OCI-LY3 (cell line): ENCODE measurements at regions not wholly inside any gene's neighbourhood (a gene's known extent, or its start where the extent isn't known, plus 50 kb on each side); places are given as distances from the start of the nearest gene placed in this dataset.
"Not testable (repeated sequence)": the region's sequence is repeated elsewhere in the genome, so short reads cannot be mapped to it uniquely, and the experiment has no call there.

Experiments used
- H2AFZ ChIP-seq: fragments of 200-600, 300-600 bp; shearing (Covaris generic); 2 replicates; pipeline ENCODE4 v1.6.0; 2014; ENCODE audit warnings: antibody characterized with exemption, low read depth, low read length
- H3K27ac ChIP-seq: fragments of 200-600, 300-600 bp; sonication (generic); 2 replicates; pipeline ENCODE4 v1.5.1; 2014; ENCODE audit warnings: mild to moderate bottlenecking, low read length, moderate library complexity, mixed read lengths
- H3K27me3 ChIP-seq: fragments of 200-600, 300-600 bp; sonication (generic); 2 replicates; pipeline ENCODE4 v1.6.1; 2014; ENCODE audit warnings: low read depth, low read length, mixed read lengths
- H3K36me3 ChIP-seq: fragments of 200-600, 300-600 bp; sonication (generic); replicated peaks from 2 replicates; pipeline ENCODE3; 2014; ENCODE audit warnings: low read depth, low read length, mixed read lengths
- H3K4me1 ChIP-seq: fragments of 300-600, 200-600 bp; sonication (generic); 2 replicates; pipeline ENCODE4 v1.6.1; 2014; ENCODE audit warnings: low read length, mixed read lengths
- H3K4me2 ChIP-seq: fragments of 200-600, 300-600 bp; sonication (generic); 2 replicates; pipeline ENCODE4 v1.6.1; 2014; ENCODE audit warnings: low read length, mixed read lengths
- H3K4me3 ChIP-seq: fragments of 300-600, 200-600 bp; sonication (generic); 2 replicates; pipeline ENCODE4 v1.5.1; 2014; ENCODE audit warnings: antibody characterized with exemption, mild to moderate bottlenecking, low read length, moderate library complexity
- H3K79me2 ChIP-seq: fragments of 300-600, 200-600 bp; shearing (Covaris generic); 2 replicates; pipeline ENCODE4 v1.6.1; 2014; ENCODE audit warnings: mild to moderate bottlenecking, low read length, mixed read lengths
- H3K9ac ChIP-seq: fragments of 300-600, 200-600 bp; shearing (Covaris generic); 2 replicates; pipeline ENCODE4 v1.6.0; 2014; ENCODE audit warnings: mild to moderate bottlenecking, low read length, moderate library complexity
- H3K9me3 ChIP-seq: fragments of 200-600, 300-600 bp; shearing (Covaris generic); 2 replicates; pipeline ENCODE4 v1.6.1; 2014; ENCODE audit warnings: low read length, mixed read lengths; ENCODE audit not compliant: insufficient read depth
- H4K20me1 ChIP-seq: fragments of 200-600, 300-600 bp; sonication (generic); 2 replicates; pipeline ENCODE4 v1.6.1; 2016; ENCODE audit warnings: low read length, mixed read lengths; ENCODE audit not compliant: insufficient read depth
- EZH2phosphoT487 ChIP-seq: fragments of 200-600 bp; shearing (Covaris generic); IDR thresholded peaks from 2 replicates; pipeline ENCODE4 v1.6.1; 2018; ENCODE audit warnings: antibody characterized with exemption, mixed run types, low read depth
- TF ChIP-seq, protein P1 (sequence below): fragments of 200-600, 300-600 bp; sonication (generic); IDR thresholded peaks from 2 replicates; pipeline ENCODE4 v1.5.1; 2014; ENCODE audit warnings: antibody characterized with exemption, low read length, low read depth

DNA sequence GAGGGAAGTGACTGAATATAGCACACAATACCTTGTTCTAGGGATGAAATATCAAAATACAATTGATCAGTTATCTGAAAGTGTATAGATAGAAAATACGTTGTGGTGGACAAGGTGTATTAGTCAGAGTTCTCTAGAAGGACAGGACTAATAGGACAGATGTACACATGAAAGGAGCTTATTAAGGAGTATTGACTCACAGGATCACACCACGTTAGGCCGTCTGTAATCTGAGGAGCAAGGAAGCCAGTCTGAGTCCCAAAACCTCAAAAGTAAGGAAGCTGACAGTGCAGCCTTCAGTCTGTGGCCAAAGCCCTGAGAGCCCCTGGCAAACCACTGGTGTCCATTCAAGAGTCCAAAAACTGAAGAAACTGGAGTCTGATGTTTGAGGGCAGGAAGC, 406.1 kb downstream of the MDFIC start:
- H3K4me3 ChIP-seq, result no peak overlapping the region
- no peak overlapping the region for H3K4me2 ChIP-seq
- no peaks in the 10 kb centered on the region for H3K79me2 ChIP-seq
- TF ChIP-seq, protein P1, sequence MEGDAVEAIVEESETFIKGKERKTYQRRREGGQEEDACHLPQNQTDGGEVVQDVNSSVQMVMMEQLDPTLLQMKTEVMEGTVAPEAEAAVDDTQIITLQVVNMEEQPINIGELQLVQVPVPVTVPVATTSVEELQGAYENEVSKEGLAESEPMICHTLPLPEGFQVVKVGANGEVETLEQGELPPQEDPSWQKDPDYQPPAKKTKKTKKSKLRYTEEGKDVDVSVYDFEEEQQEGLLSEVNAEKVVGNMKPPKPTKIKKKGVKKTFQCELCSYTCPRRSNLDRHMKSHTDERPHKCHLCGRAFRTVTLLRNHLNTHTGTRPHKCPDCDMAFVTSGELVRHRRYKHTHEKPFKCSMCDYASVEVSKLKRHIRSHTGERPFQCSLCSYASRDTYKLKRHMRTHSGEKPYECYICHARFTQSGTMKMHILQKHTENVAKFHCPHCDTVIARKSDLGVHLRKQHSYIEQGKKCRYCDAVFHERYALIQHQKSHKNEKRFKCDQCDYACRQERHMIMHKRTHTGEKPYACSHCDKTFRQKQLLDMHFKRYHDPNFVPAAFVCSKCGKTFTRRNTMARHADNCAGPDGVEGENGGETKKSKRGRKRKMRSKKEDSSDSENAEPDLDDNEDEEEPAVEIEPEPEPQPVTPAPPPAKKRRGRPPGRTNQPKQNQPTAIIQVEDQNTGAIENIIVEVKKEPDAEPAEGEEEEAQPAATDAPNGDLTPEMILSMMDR, result no peak
- no peak for TF ChIP-seq EZH2phosphoT487
- H3K27ac ChIP-seq, result no peak overlapping the region
- H3K4me1 ChIP-seq, result no peaks in the 10 kb centered on the region
- H3K36me3 ChIP-seq, result no peaks in the 10 kb centered on the region
- H4K20me1 ChIP-seq, result no peaks in the 10 kb centered on the region
- H3K27me3 ChIP-seq, result no peaks in the 10 kb centered on the region
- no peak overlapping the region for H3K9ac ChIP-seq
- no peaks in the 10 kb centered on the region for H3K9me3 ChIP-seq
- no peak overlapping the region for H2AFZ ChIP-seq

DNA sequence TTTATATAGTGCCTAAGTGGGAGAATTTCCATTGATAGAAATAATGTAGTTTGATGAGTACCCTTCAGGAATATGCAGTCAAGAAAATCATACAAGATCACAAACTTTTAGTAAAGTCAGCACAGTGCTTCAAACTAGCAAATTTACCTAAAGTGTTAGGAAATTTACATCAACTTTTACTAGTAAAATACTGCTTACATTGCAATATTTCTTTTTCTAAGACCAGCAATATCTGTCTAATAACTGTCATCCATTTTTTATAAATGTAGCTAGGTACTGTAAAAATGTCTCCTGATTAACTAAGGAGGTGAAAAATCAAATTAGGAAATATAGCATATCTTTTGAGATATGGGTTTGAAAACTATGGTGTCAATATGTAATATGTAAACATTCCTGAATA, 405.4 kb downstream of the MDFIC start:
- Histone ChIP-seq H3K4me3 (no peak overlapping the region), H3K9me3 (no peaks in the 10 kb centered on the region), H3K9ac (no peak overlapping the region), H3K36me3 (no peaks in the 10 kb centered on the region), H3K27me3 (no peaks in the 10 kb centered on the region), H3K27ac (no peak overlapping the region), H2AFZ (no peak overlapping the region), H3K79me2 (no peaks in the 10 kb centered on the region), H3K4me2 (no peak overlapping the region), H3K4me1 (no peaks in the 10 kb centered on the region), H4K20me1 (no peaks in the 10 kb centered on the region)
- TF ChIP-seq EZH2phosphoT487, result no peak
- TF ChIP-seq, protein P1, result no peak

DNA sequence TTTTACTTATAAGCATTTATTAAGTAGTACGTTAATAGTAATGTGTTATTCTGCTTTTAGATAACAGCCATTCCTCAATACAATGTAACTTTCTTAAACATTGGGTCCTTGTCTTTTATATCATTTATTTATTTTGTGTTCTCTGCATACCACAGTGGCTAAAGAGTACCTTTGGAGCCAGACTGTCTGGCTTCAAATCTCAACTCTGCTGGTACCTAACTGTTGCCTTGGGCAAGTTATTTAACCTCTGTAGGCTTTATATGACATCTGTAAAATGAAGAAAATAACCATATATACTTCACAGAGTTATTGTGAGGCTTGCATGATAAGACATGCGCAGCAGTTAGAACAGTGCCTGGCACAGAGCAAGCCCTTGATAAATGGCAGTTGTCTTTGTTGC, 397.6 kb downstream of the MDFIC start:
- H3K4me1 ChIP-seq, result no peaks in the 10 kb centered on the region

DNA sequence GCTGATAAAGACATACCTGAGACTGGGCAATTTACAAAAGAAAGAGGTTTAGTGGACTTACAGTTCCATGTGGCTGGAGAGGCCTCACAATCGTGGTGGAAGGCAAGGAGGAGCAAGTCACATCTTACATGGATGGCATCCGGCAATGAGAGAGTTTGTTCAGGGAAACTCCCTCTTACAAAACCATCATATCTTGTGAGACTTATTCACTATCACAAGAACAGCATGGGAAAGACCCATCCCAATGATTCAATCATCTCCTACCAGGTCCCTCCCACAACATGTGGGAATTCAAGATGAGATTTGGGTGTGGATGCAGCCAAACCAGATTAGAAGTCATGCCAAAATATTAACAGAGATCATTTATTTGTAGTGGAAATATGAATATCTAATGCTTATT, 388.4 kb downstream of the MDFIC start:
- not testable (repeated sequence) for H3K4me2 ChIP-seq, H3K4me3 ChIP-seq, H3K4me1 ChIP-seq, H3K36me3 ChIP-seq, H3K9ac ChIP-seq, H2AFZ ChIP-seq, H3K27ac ChIP-seq, H3K27me3 ChIP-seq, H3K79me2 ChIP-seq, H3K9me3 ChIP-seq, H4K20me1 ChIP-seq

More for the DNA sequence above, 397.6 kb downstream of the MDFIC start:
- no peak overlapping the region for H3K4me2 ChIP-seq
- H2AFZ ChIP-seq, result no peak overlapping the region
- H3K9ac ChIP-seq, result no peak overlapping the region
- H3K27ac ChIP-seq, result no peak overlapping the region
- no peak for TF ChIP-seq EZH2phosphoT487
- TF ChIP-seq, protein P1, result no peak
- H4K20me1 ChIP-seq, result no peaks in the 10 kb centered on the region
- H3K36me3 ChIP-seq, result no peaks in the 10 kb centered on the region
- no peaks in the 10 kb centered on the region for H3K79me2 ChIP-seq
- H3K4me3 ChIP-seq, result no peak overlapping the region
- H3K9me3 ChIP-seq, result no peaks in the 10 kb centered on the region
- H3K27me3 ChIP-seq, result no peaks in the 10 kb centered on the region

DNA sequence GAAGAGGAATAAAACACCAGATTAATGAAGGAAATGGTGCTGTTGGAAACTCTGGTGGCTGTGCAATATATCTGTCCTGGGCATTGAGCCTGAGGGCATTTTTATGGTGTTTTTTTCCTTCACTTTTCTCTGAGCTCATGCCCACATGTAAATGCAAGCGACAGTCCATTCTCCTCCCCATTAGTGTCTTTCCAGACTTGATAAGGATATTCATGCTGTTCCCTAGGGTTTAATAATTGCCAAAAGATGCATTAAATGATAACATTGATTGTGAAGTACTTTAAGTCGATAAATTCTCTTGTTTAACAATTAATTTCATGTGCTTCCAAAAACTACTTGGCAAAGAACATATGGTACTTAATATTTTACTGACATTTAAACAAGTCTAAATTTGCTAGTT, 384.7 kb downstream of the MDFIC start:
- Histone ChIP-seq H3K4me1 (no peaks in the 10 kb centered on the region), H3K36me3 (no peaks in the 10 kb centered on the region), H3K27ac (no peak overlapping the region), H2AFZ (no peak overlapping the region), H3K4me2 (no peak overlapping the region), H3K79me2 (no peaks in the 10 kb centered on the region), H4K20me1 (no peaks in the 10 kb centered on the region), H3K27me3 (no peaks in the 10 kb centered on the region), H3K9me3 (no peaks in the 10 kb centered on the region), H3K9ac (no peak overlapping the region), H3K4me3 (no peak overlapping the region)
- TF ChIP-seq EZH2phosphoT487, result no peak
- TF ChIP-seq, protein P1, result no peak
